Endothelial cell of umbilical vein (primary cell): ENCODE measurements at regions not wholly inside any gene's neighbourhood (a gene's known extent, or its start where the extent isn't known, plus 50 kb on each side); places are given as distances from the start of the nearest gene placed in this dataset.

Source experiments
- BruUV-seq: library from RNA; stranded (reverse); fragments of 400-500 nt; replicated peaks from 2 replicates; lab custom pipeline; 2021; lab: Mats Ljungman, UMichigan
- CTCF ChIA-PET: fragments of 300-600, 350-600 bp; sonication (Branson Sonifier 250); formaldehyde crosslinking; loops from one replicate; lab custom pipeline; 2021; ENCODE audit warnings: antibody characterized with exemption, inconsistent platforms; lab: Charles Lee
- POLR2A ChIA-PET: fragments of 300-600, 350-600 bp; sonication (Branson Sonifier 250); formaldehyde crosslinking; loops from one replicate; lab custom pipeline; 2021; ENCODE audit warnings: antibody characterized with exemption, inconsistent platforms; lab: Charles Lee
- DNase-seq: peaks from one replicate; pipeline ENCODE4 v3.0.0-alpha.2; 2011; ENCODE audit warnings: low read depth, low spot score
- FAIRE-seq: peaks from 2 replicates; lab custom pipeline; 2011; peaks lifted over from hg19 to GRCh38; lab: Jason Lieb, UNC
- H2AFZ ChIP-seq: 2 replicates; pipeline ENCODE4 v1.6.0; 2012; ENCODE audit warnings: low read depth, low read length, control low read depth, inconsistent platforms
- H3K27ac ChIP-seq: 2 replicates; pipeline ENCODE4 v1.5.1; 2011; ENCODE audit warnings: low read depth, mild to moderate bottlenecking, control low read depth, low read length, moderate library complexity; ENCODE audit not compliant: insufficient read depth
- H3K27me3 ChIP-seq, 2 experiments: 2 replicates each; pipeline versions ENCODE4 v1.6.0 to v1.6.1; 2011; ENCODE audit warnings: low read length in 2 of 2, mixed read lengths in 1 of 2; ENCODE audit not compliant: control insufficient read depth in 2 of 2, insufficient read depth in 2 of 2
- H3K36me3 ChIP-seq, 2 experiments: 2 replicates in 1 of 2; 3 replicates in 1 of 2; pipeline ENCODE4 v1.5.1; 2011; ENCODE audit warnings: low read length in 2 of 2, mild to moderate bottlenecking in 1 of 2, moderate library complexity in 1 of 2; ENCODE audit not compliant: control insufficient read depth in 2 of 2, insufficient read depth in 2 of 2; ENCODE audit errors: extremely low read depth in 1 of 2
- H3K4me1 ChIP-seq: 3 replicates; pipeline ENCODE4 v1.5.1; 2011; ENCODE audit warnings: mild to moderate bottlenecking, low read length; ENCODE audit not compliant: control insufficient read depth, insufficient read depth; ENCODE audit errors: extremely low read depth
- H3K4me2 ChIP-seq: 2 replicates; pipeline ENCODE4 v1.6.1; 2011; ENCODE audit warnings: low read length, control low read depth, mixed read lengths; ENCODE audit not compliant: insufficient read depth
- H3K4me3 ChIP-seq, 3 experiments: fragments of 200-600 bp in 1 of 3; sonication (generic), shearing (Covaris generic) in 1 of 3; replicated peaks in 1 of 3; 2 replicates each; pipeline ENCODE4 v1.5.1; 2011 to 2016; ENCODE audit warnings: control low read depth in 3 of 3, low read length in 3 of 3, mild to moderate bottlenecking in 2 of 3, inconsistent platforms in 1 of 3, low read depth in 1 of 3, moderate library complexity in 1 of 3; ENCODE audit not compliant: insufficient read depth in 1 of 3
- H3K79me2 ChIP-seq: 2 replicates; pipeline ENCODE4 v1.6.0; 2012; ENCODE audit warnings: low read length, inconsistent platforms; ENCODE audit not compliant: control insufficient read depth, insufficient read depth
- H3K9ac ChIP-seq: replicated peaks from 2 replicates; pipeline ENCODE3; 2011; ENCODE audit warnings: low read length, control low read depth; ENCODE audit not compliant: insufficient read depth; ENCODE audit errors: extremely low read depth
- H3K9me1 ChIP-seq: replicated peaks from 3 replicates; pipeline ENCODE4 v1.6.0; 2011; ENCODE audit warnings: mild to moderate bottlenecking, low read length; ENCODE audit not compliant: control insufficient read depth, insufficient read depth; ENCODE audit errors: extremely low read depth
- H3K9me3 ChIP-seq: replicated peaks from 2 replicates; pipeline ENCODE4 v1.5.1; 2012; ENCODE audit warnings: low read length, inconsistent platforms; ENCODE audit not compliant: control insufficient read depth, insufficient read depth
- H4K20me1 ChIP-seq: replicated peaks from 2 replicates; pipeline ENCODE3; 2011; ENCODE audit warnings: mild to moderate bottlenecking, low read length; ENCODE audit not compliant: control insufficient read depth, insufficient read depth; ENCODE audit errors: extremely low read depth
- CTCF ChIP-seq, 2 donors: IDR thresholded peaks; 1 replicate in 1 of 2; 2 replicates in 1 of 2; pipeline ENCODE4 v1.5.1; 2011; ENCODE audit warnings: low read length in 2 of 2, mild to moderate bottlenecking in 2 of 2, moderate library complexity in 2 of 2, control low read depth in 1 of 2, inconsistent platforms in 1 of 2, low read depth in 1 of 2; ENCODE audit not compliant: insufficient read depth in 1 of 2; ENCODE audit errors: extremely low read depth in 1 of 2
- EZH2 ChIP-seq: IDR thresholded peaks from 2 replicates; pipeline ENCODE4 v1.6.1; 2012; ENCODE audit warnings: borderline replicate concordance, low read depth, mild to moderate bottlenecking, moderate library complexity, low read length, inconsistent platforms; ENCODE audit not compliant: severe bottlenecking
- FOS ChIP-seq: IDR thresholded peaks from 2 replicates; pipeline ENCODE4 v1.6.1; 2011; ENCODE audit warnings: mild to moderate bottlenecking, low read length, moderate library complexity, borderline replicate concordance; ENCODE audit not compliant: insufficient read depth
- GATA2 ChIP-seq: IDR thresholded peaks from 2 replicates; pipeline ENCODE4 v1.7.0; 2011; ENCODE audit warnings: low read depth, mild to moderate bottlenecking, moderate library complexity, mixed read lengths, low read length; ENCODE audit not compliant: insufficient read length, insufficient read depth
- JUN ChIP-seq: IDR thresholded peaks from 2 replicates; pipeline ENCODE4 v1.6.1; 2011; ENCODE audit warnings: borderline replicate concordance, low read depth; ENCODE audit not compliant: insufficient read length, insufficient read depth
- MYC ChIP-seq: IDR thresholded peaks from one replicate; pipeline ENCODE4 v1.6.1; 2011; ENCODE audit warnings: mild to moderate bottlenecking, low read depth, low read length
- POLR2A ChIP-seq: IDR thresholded peaks from 2 replicates; pipeline ENCODE4 v1.6.1; 2012; ENCODE audit warnings: low read depth, mild to moderate bottlenecking, control low read depth, low read length
- POLR2AphosphoS5 ChIP-seq: IDR thresholded peaks from 2 replicates; pipeline ENCODE4 v1.6.1; 2012; ENCODE audit warnings: low read depth, mild to moderate bottlenecking, control low read depth, low read length, moderate library complexity; ENCODE audit not compliant: insufficient read depth
- dilution Hi-C: fragments of 300-500 bp; cut with MboI; formaldehyde crosslinking; loops from one replicate; pipeline ENCODE4 v1.15.0; 2019; ENCODE audit warnings: low sequenced_read_pairs; ENCODE audit not compliant: extremely low pct_ligation_motif_present
- intact Hi-C: fragments of 100-400 bp; cut with micrococcal nuclease; formaldehyde crosslinking; loops from one replicate; pipeline ENCODE4 v1.10.0; 2022
- TF ChIP-seq, protein P1 (sequence below): IDR thresholded peaks from 2 replicates; pipeline ENCODE4 v1.6.1; 2011; ENCODE audit not compliant: insufficient read depth, insufficient read length

GRCh38 chr13:46498650-46499049 is 54.3 kb upstream of the LRCH1 start:
- no peaks in the 10 kb centered on the region for H3K79me2 ChIP-seq
- no peak for DNase-seq
- TF ChIP-seq POLR2AphosphoS5 (no peak), MYC (no peak), POLR2A (no peak), GATA2 (no peak), JUN (no peak), EZH2 (no peak), FOS (no peak)
- TF ChIP-seq, protein P1, sequence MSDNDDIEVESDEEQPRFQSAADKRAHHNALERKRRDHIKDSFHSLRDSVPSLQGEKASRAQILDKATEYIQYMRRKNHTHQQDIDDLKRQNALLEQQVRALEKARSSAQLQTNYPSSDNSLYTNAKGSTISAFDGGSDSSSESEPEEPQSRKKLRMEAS = no peak
- FAIRE-seq = no peak
- H3K4me2 ChIP-seq = no peak overlapping the region
- CTCF ChIA-PET = interaction anchor here (6.4 kb wide), 1 partner anchor 222 kb away, joined by 76 read pairs; no protein-coding TSS in a partner anchor
- no peaks in the 10 kb centered on the region for H3K4me1 ChIP-seq
- H4K20me1 ChIP-seq = no peaks in the 10 kb centered on the region
- BruUV-seq = no TSS peak
- H3K9ac ChIP-seq = no peak overlapping the region
- H3K36me3 ChIP-seq = no peaks in the 10 kb centered on the region
- H2AFZ ChIP-seq = no peak overlapping the region
- no peaks in the 10 kb centered on the region for H3K9me3 ChIP-seq
- no peak overlapping the region for H3K4me3 ChIP-seq
- intact Hi-C loops (no loop called here), dilution Hi-C loops (no loop called here)
- no peaks in the 10 kb centered on the region for H3K9me1 ChIP-seq
- POLR2A ChIA-PET = no interaction called here
- no peak overlapping the region for H3K27ac ChIP-seq
- H3K27me3 ChIP-seq = peaks cover 18% of the 10 kb centered on the region in 2 experiments

DNA sequence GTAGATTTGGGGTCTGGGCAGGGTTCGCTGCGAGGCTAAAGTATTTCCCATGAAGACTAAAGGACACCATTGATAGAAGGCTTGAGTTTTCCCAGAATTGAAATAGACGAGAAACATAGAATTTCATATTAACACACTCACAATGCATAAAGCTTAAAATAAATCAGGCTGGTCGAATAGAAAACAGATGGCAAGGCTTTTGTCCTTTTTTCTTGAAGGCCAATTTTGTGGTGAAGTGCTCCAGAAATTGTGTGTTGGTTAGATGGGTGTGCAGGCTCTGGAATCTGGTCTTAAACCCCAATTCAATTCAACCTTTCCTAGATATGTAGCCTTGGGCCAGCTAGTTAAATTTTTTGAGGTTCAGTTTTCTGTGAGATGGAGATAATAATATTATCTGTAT is 56.9 kb upstream of the LRCH1 start:
- CTCF ChIA-PET = interaction anchor here (1.4 to 6.4 kb wide), 2 partner anchors 56 to 225 kb away, joined by 5 to 76 read pairs; no protein-coding TSS in a partner anchor
- intact Hi-C loops = no loop called here

More for the DNA sequence above, 56.9 kb upstream of the LRCH1 start:
- FAIRE-seq = no peak
- dilution Hi-C loops = no loop called here
- Histone ChIP-seq H2AFZ (no peak overlapping the region), H3K9me1 (no peaks in the 10 kb centered on the region), H3K9me3 (no peaks in the 10 kb centered on the region), H3K9ac (no peak overlapping the region), H3K27me3 (peaks cover 21 to 24% of the 10 kb centered on the region in 2 experiments), H3K36me3 (no peaks in the 10 kb centered on the region), H3K27ac (no peak overlapping the region), H3K4me1 (no peaks in the 10 kb centered on the region), H3K79me2 (no peaks in the 10 kb centered on the region), H3K4me3 (no peak overlapping the region), H4K20me1 (no peaks in the 10 kb centered on the region), H3K4me2 (no peak overlapping the region)
- TF ChIP-seq FOS (no peak), JUN (no peak), CTCF (IDR thresholded peaks at IDR 0.05; ENCODE audit: extremely low read depth in 1 of 2, insufficient read depth in 1 of 2, low read depth in 1 of 2, low read length in 2 of 2) (no peak), MYC (no peak), GATA2 (no peak), POLR2AphosphoS5 (no peak), EZH2 (no peak), POLR2A (no peak)
- TF ChIP-seq, protein P1 = no peak
- no TSS peak for BruUV-seq
- POLR2A ChIA-PET = no interaction called here
- no peak for DNase-seq
